ENCODE measurements at regions not wholly inside any gene's neighbourhood (a gene's known extent, or its start where the extent isn't known, plus 50 kb on each side); places are given as distances from the start of the nearest gene placed in this dataset.

DNA sequence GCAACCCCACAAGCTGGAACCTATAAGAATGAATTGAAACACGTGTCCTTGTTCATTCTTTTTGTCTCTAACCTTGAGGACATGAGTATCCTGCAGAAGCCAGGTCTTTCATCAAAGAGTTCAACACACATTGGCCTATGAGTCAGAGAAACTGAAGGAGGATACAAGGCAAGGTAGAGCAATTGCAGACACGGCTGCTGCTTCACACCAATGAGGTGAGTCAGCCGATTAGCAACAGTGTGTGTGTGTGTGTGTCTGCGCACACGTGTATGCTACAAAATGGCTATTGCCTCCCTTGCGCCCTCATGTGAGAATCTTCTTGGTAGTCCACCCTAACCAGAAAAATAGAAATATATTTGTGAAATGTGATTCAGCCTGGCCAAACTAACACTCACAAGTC lies 1477.7 kb upstream of the IGFBP7 start:
- TF ChIP-seq, protein P1, sequence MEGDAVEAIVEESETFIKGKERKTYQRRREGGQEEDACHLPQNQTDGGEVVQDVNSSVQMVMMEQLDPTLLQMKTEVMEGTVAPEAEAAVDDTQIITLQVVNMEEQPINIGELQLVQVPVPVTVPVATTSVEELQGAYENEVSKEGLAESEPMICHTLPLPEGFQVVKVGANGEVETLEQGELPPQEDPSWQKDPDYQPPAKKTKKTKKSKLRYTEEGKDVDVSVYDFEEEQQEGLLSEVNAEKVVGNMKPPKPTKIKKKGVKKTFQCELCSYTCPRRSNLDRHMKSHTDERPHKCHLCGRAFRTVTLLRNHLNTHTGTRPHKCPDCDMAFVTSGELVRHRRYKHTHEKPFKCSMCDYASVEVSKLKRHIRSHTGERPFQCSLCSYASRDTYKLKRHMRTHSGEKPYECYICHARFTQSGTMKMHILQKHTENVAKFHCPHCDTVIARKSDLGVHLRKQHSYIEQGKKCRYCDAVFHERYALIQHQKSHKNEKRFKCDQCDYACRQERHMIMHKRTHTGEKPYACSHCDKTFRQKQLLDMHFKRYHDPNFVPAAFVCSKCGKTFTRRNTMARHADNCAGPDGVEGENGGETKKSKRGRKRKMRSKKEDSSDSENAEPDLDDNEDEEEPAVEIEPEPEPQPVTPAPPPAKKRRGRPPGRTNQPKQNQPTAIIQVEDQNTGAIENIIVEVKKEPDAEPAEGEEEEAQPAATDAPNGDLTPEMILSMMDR (IDR thresholded peaks at IDR 0.05) = no peak
- no peak for TF ChIP-seq ZFX (IDR thresholded peaks at IDR 0.05; ENCODE audit: borderline replicate concordance)
- no peak overlapping the region for H3K27ac ChIP-seq

DNA sequence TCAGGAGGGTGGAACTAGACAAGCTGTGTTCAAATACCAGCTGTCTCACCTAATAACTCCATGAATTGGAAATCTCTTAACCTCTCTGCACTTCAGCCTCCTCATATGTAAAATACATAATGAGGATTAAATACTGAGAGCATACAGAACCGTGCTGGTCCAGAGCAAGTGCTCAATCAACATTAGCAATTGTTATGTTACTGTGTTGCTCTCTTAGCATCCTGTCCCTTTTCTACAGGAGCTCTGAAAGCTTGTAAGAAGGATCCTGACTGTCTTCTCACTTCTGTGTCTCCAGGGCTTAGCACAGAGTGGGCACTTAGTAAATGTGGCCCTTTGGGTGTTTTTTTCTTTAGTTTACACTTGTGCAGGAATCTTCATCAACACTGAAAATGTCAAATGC lies 1456.1 kb upstream of the IGFBP7 start:
- TF ChIP-seq, protein P1 (IDR thresholded peaks at IDR 0.05) = no peak
- TF ChIP-seq ZFX (IDR thresholded peaks at IDR 0.05; ENCODE audit: borderline replicate concordance) = no peak
- no peak overlapping the region for H3K27ac ChIP-seq

DNA sequence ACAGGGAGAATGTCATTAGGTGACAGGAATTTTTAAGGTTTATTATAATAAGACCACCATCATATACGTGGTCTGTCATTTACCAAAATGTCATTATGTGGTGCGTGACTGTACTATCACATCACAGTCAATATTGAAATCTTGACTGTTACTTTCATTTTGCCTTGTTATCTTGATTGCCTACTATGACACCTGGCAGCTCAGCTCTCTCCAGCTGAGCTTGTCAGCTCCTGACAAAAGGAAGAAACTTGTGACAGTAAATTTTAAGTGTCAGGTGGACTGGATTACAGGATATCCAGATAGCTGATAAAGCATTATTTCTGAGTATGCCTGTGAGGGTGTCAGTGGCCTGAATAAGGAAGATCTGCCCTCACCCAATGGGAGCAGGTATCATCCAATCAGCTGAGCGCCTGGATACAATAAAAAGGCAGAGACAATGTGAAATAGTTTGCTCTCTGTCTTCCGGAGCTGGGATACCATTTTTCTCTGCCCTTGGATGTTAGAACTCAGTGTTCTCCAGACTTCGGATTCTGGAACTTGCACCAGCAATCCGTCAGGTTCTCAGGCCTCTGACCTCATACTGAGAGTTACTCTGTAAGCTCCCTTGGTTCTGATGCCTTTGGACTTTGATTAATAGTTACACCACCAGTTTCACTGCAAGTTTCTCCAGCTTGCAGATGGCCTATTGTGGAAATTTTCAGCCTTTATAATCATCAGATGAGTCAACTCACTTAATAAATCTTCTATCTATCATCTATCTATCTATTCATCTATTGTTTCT lies 1454.7 kb upstream of the IGFBP7 start:
- H3K27ac ChIP-seq = no peak overlapping the region
- TF ChIP-seq ZFX (IDR thresholded peaks at IDR 0.05; ENCODE audit: borderline replicate concordance) = no peak
- TF ChIP-seq, protein P1 (IDR thresholded peaks at IDR 0.05) = no peak

DNA sequence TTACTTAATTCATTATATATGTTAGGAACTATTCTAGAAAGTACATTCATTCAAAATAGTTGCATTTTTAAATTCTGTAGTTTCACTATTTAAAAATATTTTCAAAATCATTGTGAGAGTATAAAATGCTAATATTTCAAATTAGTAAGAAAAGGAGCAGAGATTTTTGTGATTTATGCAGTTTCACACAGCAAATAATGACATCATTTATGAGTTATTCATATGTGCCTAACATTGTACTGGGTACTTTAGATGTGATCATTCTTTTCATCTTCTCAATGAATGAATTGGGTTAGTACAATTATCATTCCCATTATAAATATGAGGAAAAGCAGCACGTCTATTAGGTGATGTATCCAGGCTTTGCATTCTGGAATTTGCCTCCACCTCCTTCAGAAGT lies 1451.0 kb upstream of the IGFBP7 start:
- no peak overlapping the region for H3K27ac ChIP-seq
- no peak for TF ChIP-seq ZFX (IDR thresholded peaks at IDR 0.05; ENCODE audit: borderline replicate concordance)
- TF ChIP-seq, protein P1 (IDR thresholded peaks at IDR 0.05) = no peak

DNA sequence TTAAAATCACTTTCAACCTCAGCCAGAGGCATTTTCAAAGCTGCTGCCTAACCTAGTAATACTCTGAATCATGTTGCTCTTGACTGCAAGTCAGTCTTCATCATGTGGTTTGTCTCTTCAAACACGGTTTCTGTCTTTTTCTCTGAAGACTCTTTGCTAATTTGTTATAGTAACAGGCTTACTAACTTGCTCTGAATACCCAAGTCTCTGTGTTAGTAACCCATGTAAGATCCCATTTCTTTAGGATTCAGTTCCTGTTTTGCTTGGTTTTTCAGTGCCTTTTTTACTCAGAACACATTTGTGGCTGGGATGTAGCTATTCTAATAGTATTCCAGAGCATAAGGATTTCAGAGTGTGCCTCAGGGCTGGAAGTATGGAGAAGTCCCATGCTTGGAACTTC lies 1450.6 kb upstream of the IGFBP7 start:
- TF ChIP-seq ZFX (IDR thresholded peaks at IDR 0.05; ENCODE audit: borderline replicate concordance) = no peak
- TF ChIP-seq, protein P1 (IDR thresholded peaks at IDR 0.05) = no peak
- H3K27ac ChIP-seq = no peak overlapping the region

DNA sequence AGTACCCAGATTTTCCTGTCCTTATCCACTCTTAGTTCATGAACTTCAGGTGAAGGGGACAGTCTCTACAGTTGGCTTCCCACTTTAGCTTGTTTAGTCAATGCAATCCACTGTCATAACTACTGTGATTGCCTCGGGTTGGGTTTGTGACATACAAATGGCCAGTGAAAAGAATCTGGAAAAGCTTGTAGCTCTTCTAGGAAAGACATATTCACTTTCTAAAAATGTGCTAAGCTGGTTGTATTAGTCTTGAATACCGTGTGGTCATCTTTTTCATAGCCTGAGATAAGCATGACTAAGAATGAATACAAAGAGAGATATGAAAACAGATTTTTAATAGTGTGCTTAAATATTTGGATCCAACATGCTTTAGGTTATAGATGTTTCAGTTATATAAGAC lies 1443.5 kb upstream of the IGFBP7 start:
- no peak for TF ChIP-seq ZFX (IDR thresholded peaks at IDR 0.05; ENCODE audit: borderline replicate concordance)
- TF ChIP-seq, protein P1 (IDR thresholded peaks at IDR 0.05) = no peak
- no peak overlapping the region for H3K27ac ChIP-seq

DNA sequence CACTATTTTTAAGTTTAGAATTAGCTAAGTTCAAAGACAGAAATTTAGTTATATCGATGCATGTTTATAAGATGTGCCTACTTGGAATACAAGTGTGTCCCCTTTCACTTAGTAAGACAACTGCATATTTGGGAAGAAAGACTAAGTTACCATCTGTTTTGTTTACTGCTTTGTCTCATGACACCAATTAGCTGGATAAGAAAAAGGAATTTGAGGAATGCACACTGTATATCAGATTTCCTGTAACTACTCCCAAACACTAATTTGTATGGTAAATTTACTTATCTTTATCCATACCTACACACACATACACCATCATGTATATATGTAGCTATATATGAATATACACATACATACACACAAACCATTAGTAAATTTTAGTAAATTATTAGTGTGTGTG lies 1442.8 kb upstream of the IGFBP7 start:
- H3K27ac ChIP-seq = no peak overlapping the region
- no peak for TF ChIP-seq ZFX (IDR thresholded peaks at IDR 0.05; ENCODE audit: borderline replicate concordance)
- TF ChIP-seq, protein P1 (IDR thresholded peaks at IDR 0.05) = no peak

Measured in 22Rv1 (cell line).